ENCODE measurements at regions not wholly inside any gene's neighbourhood (a gene's known extent, or its start where the extent isn't known, plus 50 kb on each side); places are given as distances from the start of the nearest gene placed in this dataset.

- Histone ChIP-seq H3K27me3 (ENCODE audit: control insufficient read depth in 1 of 2, insufficient read depth in 2 of 2, low read length in 2 of 2) (no peaks in the 10 kb centered on the region), H3K4me3 (ENCODE audit: low read depth in 1 of 2, low read length in 2 of 2) (no peak overlapping the region), H3K27ac (ENCODE audit: low read depth, low read length) (no peak overlapping the region), H3K9ac (ENCODE audit: low read length) (no peak overlapping the region), H3K36me3 (ENCODE audit: insufficient read depth, low read length) (no peaks in the 10 kb centered on the region), H3K4me1 (ENCODE audit: insufficient read depth, low read length) (no peaks in the 10 kb centered on the region), H3K9me3 (ENCODE audit: low read length) (no peaks in the 10 kb centered on the region)
These were observed 70.0 kb upstream of the KLF4 start for GRCh38 chr9:107559494-107560086.

- H3K4me3 ChIP-seq (ENCODE audit: low read depth in 1 of 2, low read length in 2 of 2) = no peak overlapping the region
- H3K9ac ChIP-seq (ENCODE audit: low read length) = no peak overlapping the region
- H3K36me3 ChIP-seq (ENCODE audit: insufficient read depth, low read length) = no peaks in the 10 kb centered on the region
- H3K27me3 ChIP-seq (ENCODE audit: control insufficient read depth in 1 of 2, insufficient read depth in 2 of 2, low read length in 2 of 2) = no peaks in the 10 kb centered on the region
- no peaks in the 10 kb centered on the region for H3K9me3 ChIP-seq (ENCODE audit: low read length)
- H3K4me1 ChIP-seq (ENCODE audit: insufficient read depth, low read length) = no peaks in the 10 kb centered on the region
- no peak overlapping the region for H3K27ac ChIP-seq (ENCODE audit: low read depth, low read length)
These were observed 67.8 kb upstream of the KLF4 start for GRCh38 chr9:107557236-107557990.

GRCh38 chr9:107554636-107555035 lies 65.1 kb upstream of the KLF4 start:
- no peaks in the 10 kb centered on the region for H3K4me1 ChIP-seq (ENCODE audit: insufficient read depth, low read length)
- H3K9me3 ChIP-seq (ENCODE audit: low read length) = no peaks in the 10 kb centered on the region
- H3K4me3 ChIP-seq (ENCODE audit: low read depth in 1 of 2, low read length in 2 of 2) = no peak overlapping the region
- H3K27me3 ChIP-seq (ENCODE audit: control insufficient read depth in 1 of 2, insufficient read depth in 2 of 2, low read length in 2 of 2) = no peaks in the 10 kb centered on the region
- no peak overlapping the region for H3K9ac ChIP-seq (ENCODE audit: low read length)
- H3K36me3 ChIP-seq (ENCODE audit: insufficient read depth, low read length) = no peaks in the 10 kb centered on the region
- no peak overlapping the region for H3K27ac ChIP-seq (ENCODE audit: low read depth, low read length)

- Histone ChIP-seq H3K36me3 (ENCODE audit: insufficient read depth, low read length) (no peaks in the 10 kb centered on the region), H3K27ac (ENCODE audit: low read depth, low read length) (no peak overlapping the region), H3K9me3 (ENCODE audit: low read length) (no peaks in the 10 kb centered on the region), H3K4me3 (ENCODE audit: low read depth in 1 of 2, low read length in 2 of 2) (no peak overlapping the region), H3K4me1 (ENCODE audit: insufficient read depth, low read length) (peaks cover 10% of the 10 kb centered on the region), H3K9ac (ENCODE audit: low read length) (no peak overlapping the region), H3K27me3 (ENCODE audit: control insufficient read depth in 1 of 2, insufficient read depth in 2 of 2, low read length in 2 of 2) (no peaks in the 10 kb centered on the region)
These were observed 59.0 kb upstream of the KLF4 start for GRCh38 chr9:107548298-107549142.

GRCh38 chr9:107547772-107548297 lies 58.3 kb upstream of the KLF4 start:
- H3K27ac ChIP-seq (ENCODE audit: low read depth, low read length) = no peak overlapping the region

GRCh38 chr9:107547303-107547702 lies 57.7 kb upstream of the KLF4 start:
- H3K9me3 ChIP-seq (ENCODE audit: low read length) = no peaks in the 10 kb centered on the region
- H3K36me3 ChIP-seq (ENCODE audit: insufficient read depth, low read length) = no peaks in the 10 kb centered on the region
- no peak overlapping the region for H3K9ac ChIP-seq (ENCODE audit: low read length)
- H3K27ac ChIP-seq (ENCODE audit: low read depth, low read length) = no peak overlapping the region
- H3K4me1 ChIP-seq (ENCODE audit: insufficient read depth, low read length) = peaks cover 10% of the 10 kb centered on the region
- no peaks in the 10 kb centered on the region for H3K27me3 ChIP-seq (ENCODE audit: control insufficient read depth in 1 of 2, insufficient read depth in 2 of 2, low read length in 2 of 2)
- H3K4me3 ChIP-seq (ENCODE audit: low read depth in 1 of 2, low read length in 2 of 2) = no peak overlapping the region

More at GRCh38 chr9:107547772-107548297, 58.3 kb upstream of the KLF4 start:
- H3K36me3 ChIP-seq (ENCODE audit: insufficient read depth, low read length) = no peaks in the 10 kb centered on the region
- H3K9me3 ChIP-seq (ENCODE audit: low read length) = no peaks in the 10 kb centered on the region
- H3K4me1 ChIP-seq (ENCODE audit: insufficient read depth, low read length) = peaks cover 10% of the 10 kb centered on the region
- no peak overlapping the region for H3K9ac ChIP-seq (ENCODE audit: low read length)
- no peak overlapping the region for H3K4me3 ChIP-seq (ENCODE audit: low read depth in 1 of 2, low read length in 2 of 2)
- no peaks in the 10 kb centered on the region for H3K27me3 ChIP-seq (ENCODE audit: control insufficient read depth in 1 of 2, insufficient read depth in 2 of 2, low read length in 2 of 2)

GRCh38 chr9:107546859-107547258 lies 57.3 kb upstream of the KLF4 start:
- Histone ChIP-seq H3K36me3 (ENCODE audit: insufficient read depth, low read length) (no peaks in the 10 kb centered on the region), H3K9ac (ENCODE audit: low read length) (no peak overlapping the region), H3K9me3 (ENCODE audit: low read length) (no peaks in the 10 kb centered on the region), H3K27ac (ENCODE audit: low read depth, low read length) (no peak overlapping the region), H3K4me3 (ENCODE audit: low read depth in 1 of 2, low read length in 2 of 2) (no peak overlapping the region), H3K4me1 (ENCODE audit: insufficient read depth, low read length) (peaks cover 10% of the 10 kb centered on the region), H3K27me3 (ENCODE audit: control insufficient read depth in 1 of 2, insufficient read depth in 2 of 2, low read length in 2 of 2) (no peaks in the 10 kb centered on the region)

GRCh38 chr9:107545036-107545435 lies 55.5 kb upstream of the KLF4 start:
- Histone ChIP-seq H3K27ac (ENCODE audit: low read depth, low read length) (no peak overlapping the region), H3K4me3 (ENCODE audit: low read depth in 1 of 2, low read length in 2 of 2) (no peak overlapping the region), H3K9me3 (ENCODE audit: low read length) (no peaks in the 10 kb centered on the region), H3K9ac (ENCODE audit: low read length) (no peak overlapping the region), H3K36me3 (ENCODE audit: insufficient read depth, low read length) (no peaks in the 10 kb centered on the region), H3K27me3 (ENCODE audit: control insufficient read depth in 1 of 2, insufficient read depth in 2 of 2, low read length in 2 of 2) (no peaks in the 10 kb centered on the region), H3K4me1 (ENCODE audit: insufficient read depth, low read length) (peaks cover 10% of the 10 kb centered on the region)

- H3K9me3 ChIP-seq (ENCODE audit: low read length) = no peaks in the 10 kb centered on the region
- no peaks in the 10 kb centered on the region for H3K4me1 ChIP-seq (ENCODE audit: insufficient read depth, low read length)
- H3K27ac ChIP-seq (ENCODE audit: low read depth, low read length) = no peak overlapping the region
- H3K4me3 ChIP-seq (ENCODE audit: low read depth in 1 of 2, low read length in 2 of 2) = no peak overlapping the region
- no peaks in the 10 kb centered on the region for H3K27me3 ChIP-seq (ENCODE audit: control insufficient read depth in 1 of 2, insufficient read depth in 2 of 2, low read length in 2 of 2)
- H3K36me3 ChIP-seq (ENCODE audit: insufficient read depth, low read length) = no peaks in the 10 kb centered on the region
- no peak overlapping the region for H3K9ac ChIP-seq (ENCODE audit: low read length)
These were observed 53.0 kb upstream of the KLF4 start for GRCh38 chr9:107542411-107543157.

GRCh38 chr9:107541523-107541922 lies 52.0 kb upstream of the KLF4 start:
- Histone ChIP-seq H3K9me3 (ENCODE audit: low read length) (no peaks in the 10 kb centered on the region), H3K4me3 (ENCODE audit: low read depth in 1 of 2, low read length in 2 of 2) (no peak overlapping the region), H3K9ac (ENCODE audit: low read length) (no peak overlapping the region), H3K4me1 (ENCODE audit: insufficient read depth, low read length) (no peaks in the 10 kb centered on the region), H3K27me3 (ENCODE audit: control insufficient read depth in 1 of 2, insufficient read depth in 2 of 2, low read length in 2 of 2) (no peaks in the 10 kb centered on the region), H3K27ac (ENCODE audit: low read depth, low read length) (no peak overlapping the region), H3K36me3 (ENCODE audit: insufficient read depth, low read length) (no peaks in the 10 kb centered on the region)

- Histone ChIP-seq H3K27ac (ENCODE audit: low read depth, low read length) (no peak overlapping the region), H3K9ac (ENCODE audit: low read length) (no peak overlapping the region), H3K36me3 (ENCODE audit: insufficient read depth, low read length) (no peaks in the 10 kb centered on the region)
These were observed 50.6 kb upstream of the KLF4 start for GRCh38 chr9:107540164-107540561.

More at GRCh38 chr9:107540164-107540561, 50.6 kb upstream of the KLF4 start:
- H3K4me1 ChIP-seq (ENCODE audit: insufficient read depth, low read length) = no peaks in the 10 kb centered on the region
- no peaks in the 10 kb centered on the region for H3K9me3 ChIP-seq (ENCODE audit: low read length)
- no peak overlapping the region for H3K4me3 ChIP-seq (ENCODE audit: low read depth in 1 of 2, low read length in 2 of 2)
- H3K27me3 ChIP-seq (ENCODE audit: control insufficient read depth in 1 of 2, insufficient read depth in 2 of 2, low read length in 2 of 2) = no peaks in the 10 kb centered on the region

All from muscle layer of colon (tissue), 2 donors.